ENCODE measurements at regions not wholly inside any gene's neighbourhood (a gene's known extent, or its start where the extent isn't known, plus 50 kb on each side); places are given as distances from the start of the nearest gene placed in this dataset.

GRCh38 chr3:168975576-168975975 lies 687.9 kb downstream of the MECOM start:
- TF ChIP-seq EZH2 (IDR thresholded peaks at IDR 0.05; ENCODE audit: insufficient read depth, poor library complexity, severe bottlenecking) = no peak
- TF ChIP-seq EZH2phosphoT487 (IDR thresholded peaks at IDR 0.05; ENCODE audit: insufficient read depth, low read depth) = no peak

All from GM23248 (cell line).